Activated CD8-positive, alpha-beta T cell treated with anti-CD3 and anti-CD28 coated beads for 36 hours (primary cell): ENCODE measurements at regions not wholly inside any gene's neighbourhood (a gene's known extent, or its start where the extent isn't known, plus 50 kb on each side); places are given as distances from the start of the nearest gene placed in this dataset.

ENCODE experiments used
- ATAC-seq: fragments of 200-7000 bp; cut with Tn5 transposase; one replicate; pipeline ENCODE4 v1.10.0; 2021; ENCODE audit warnings: mild to moderate bottlenecking, moderate library complexity
- CTCF ChIA-PET: fragments of 350-600 bp; sonication (Branson Sonifier 250); formaldehyde crosslinking; loops from one replicate; lab custom pipeline; 2021; ENCODE audit warnings: antibody characterized with exemption; lab: Charles Lee
- POLR2A ChIA-PET: fragments of 350-600 bp; sonication (Branson Sonifier 250); formaldehyde crosslinking; loops from one replicate; lab custom pipeline; 2021; ENCODE audit warnings: antibody characterized with exemption; lab: Charles Lee
- DNase-seq: peaks from one replicate; pipeline ENCODE4 v3.0.0-alpha.2; 2020
- H3K27ac Mint-ChIP-seq: one replicate; pipeline ENCODE4 v1.8.0; 2021; ENCODE audit warnings: mild to moderate bottlenecking, mixed read lengths
- H3K27me3 Mint-ChIP-seq: one replicate; pipeline ENCODE4 v1.8.0; 2021; ENCODE audit warnings: mixed read lengths
- H3K36me3 Mint-ChIP-seq: one replicate; pipeline ENCODE4 v1.8.0; 2021; ENCODE audit warnings: low read depth, mixed read lengths
- H3K4me1 Mint-ChIP-seq: one replicate; pipeline ENCODE4 v1.8.0; 2021; ENCODE audit warnings: low read depth, mixed read lengths
- H3K4me3 Mint-ChIP-seq: one replicate; pipeline ENCODE4 v1.8.0; 2021; ENCODE audit warnings: mild to moderate bottlenecking, moderate library complexity, mixed read lengths
- H3K9me3 Mint-ChIP-seq: one replicate; pipeline ENCODE4 v1.8.0; 2021; ENCODE audit warnings: mixed read lengths
- CTCF ChIP-seq: fragments of 200-600 bp; IDR thresholded peaks from one replicate; pipeline ENCODE4 v1.8.0; 2022; ENCODE audit warnings: antibody characterized with exemption, mild to moderate bottlenecking
- intact Hi-C: fragments of 100-400 bp; cut with micrococcal nuclease; formaldehyde crosslinking; loops from one replicate; pipeline ENCODE4 v1.10.0; 2022

- Mint-ChIP-seq H3K27ac (no peak overlapping the region), H3K27me3 (no peaks in the 10 kb centered on the region), H3K36me3 (no peaks in the 10 kb centered on the region), H3K9me3 (peaks cover 13% of the 10 kb centered on the region), H3K4me1 (no peaks in the 10 kb centered on the region), H3K4me3 (no peak overlapping the region)
- ChIA-PET CTCF (no interaction called here), POLR2A (no interaction called here)
- no peak for TF ChIP-seq CTCF
- intact Hi-C loops, result no loop called here
- DNase-seq, result no peak
- no peak for ATAC-seq
These were observed 296.1 kb downstream of the RERGL start for GRCh38 chr12:17793854-17794253.

GRCh38 chr12:17778242-17778641 lies 311.8 kb downstream of the RERGL start:
- H3K4me1 Mint-ChIP-seq, result no peaks in the 10 kb centered on the region
- H3K27me3 Mint-ChIP-seq, result no peaks in the 10 kb centered on the region
- H3K4me3 Mint-ChIP-seq, result no peak overlapping the region
- H3K27ac Mint-ChIP-seq, result no peak overlapping the region
- ChIA-PET POLR2A (no interaction called here), CTCF (no interaction called here)
- no peaks in the 10 kb centered on the region for H3K36me3 Mint-ChIP-seq
- intact Hi-C loops, result loop anchor here (5.0 kb wide), 1 partner anchor 84 kb away; no protein-coding TSS in a partner anchor
- ATAC-seq (no peak), DNase-seq (no peak)
- H3K9me3 Mint-ChIP-seq, result peaks cover 5% of the 10 kb centered on the region
- no peak for TF ChIP-seq CTCF

GRCh38 chr12:17763366-17763765 lies 326.6 kb downstream of the RERGL start:
- Mint-ChIP-seq H3K27me3 (no peaks in the 10 kb centered on the region), H3K4me3 (no peak overlapping the region), H3K36me3 (no peaks in the 10 kb centered on the region), H3K4me1 (no peaks in the 10 kb centered on the region), H3K9me3 (peaks cover 16% of the 10 kb centered on the region), H3K27ac (no peak overlapping the region)
- ChIA-PET CTCF (no interaction called here), POLR2A (no interaction called here)
- ATAC-seq, result no peak
- DNase-seq, result no peak
- TF ChIP-seq CTCF, result no peak
- intact Hi-C loops, result no loop called here

- ChIA-PET CTCF (no interaction called here), POLR2A (no interaction called here)
- DNase-seq (no peak), ATAC-seq (no peak)
- no peak overlapping the region for H3K4me3 Mint-ChIP-seq
- H3K27ac Mint-ChIP-seq, result no peak overlapping the region
- H3K27me3 Mint-ChIP-seq, result no peaks in the 10 kb centered on the region
- TF ChIP-seq CTCF, result no peak
- H3K36me3 Mint-ChIP-seq, result no peaks in the 10 kb centered on the region
- H3K4me1 Mint-ChIP-seq, result no peaks in the 10 kb centered on the region
- peaks cover 32% of the 10 kb centered on the region for H3K9me3 Mint-ChIP-seq
- intact Hi-C loops, result no loop called here
These were observed 330.0 kb downstream of the RERGL start for GRCh38 chr12:17759982-17760381.
